ELF-1 (cell line): ENCODE measurements at regions not wholly inside any gene's neighbourhood (a gene's known extent, or its start where the extent isn't known, plus 50 kb on each side); places are given as distances from the start of the nearest gene placed in this dataset.

Experiments
- DNase-seq: peaks from one replicate; pipeline ENCODE4 v3.0.0-alpha.2; 2016; ENCODE audit warnings: low read depth, low spot score

DNA sequence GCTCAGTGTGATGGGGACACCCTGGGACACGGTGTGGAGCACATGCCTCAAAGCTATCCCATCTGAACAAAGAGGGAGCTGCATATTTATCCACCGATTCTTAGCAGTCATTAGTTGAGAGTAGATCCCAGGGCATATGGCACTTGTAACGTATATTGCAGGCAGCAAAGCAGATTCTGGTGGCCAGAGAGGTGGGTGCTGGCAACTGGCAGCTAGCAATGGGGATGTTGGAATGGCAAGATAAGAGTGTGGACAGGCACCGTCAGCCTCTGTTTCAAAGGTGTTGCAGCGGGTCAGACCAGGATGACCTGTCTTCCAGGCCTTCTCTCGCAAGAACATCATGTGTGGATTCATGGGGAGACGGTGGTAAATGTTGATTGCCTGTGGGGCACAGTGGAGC lies 54.0 kb upstream of the ADRA1D start:
- no peak for DNase-seq

DNA sequence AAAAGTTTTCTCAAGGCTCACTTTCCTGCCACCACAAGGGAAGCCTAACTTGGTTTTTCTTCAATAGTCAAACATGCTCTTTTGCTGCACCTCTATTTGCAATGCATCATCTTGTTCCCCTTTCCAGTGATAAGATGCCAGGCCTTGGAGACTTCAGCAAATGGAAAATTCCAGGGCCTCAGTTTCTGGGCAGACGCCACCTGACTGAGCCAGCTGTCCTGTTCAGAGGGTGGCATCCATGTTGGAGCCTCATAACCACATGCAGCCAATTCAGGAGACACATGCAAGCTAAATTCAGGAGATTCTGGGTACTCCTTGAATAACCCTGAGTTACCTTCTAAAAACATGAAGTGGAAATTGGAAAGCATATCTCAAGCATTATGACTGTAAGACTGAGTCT lies 51.8 kb upstream of the ADRA1D start:
- no peak for DNase-seq

- no peak for DNase-seq
These were observed 51.3 kb upstream of the ADRA1D start for GRCh38 chr20:4300401-4300800.

DNA sequence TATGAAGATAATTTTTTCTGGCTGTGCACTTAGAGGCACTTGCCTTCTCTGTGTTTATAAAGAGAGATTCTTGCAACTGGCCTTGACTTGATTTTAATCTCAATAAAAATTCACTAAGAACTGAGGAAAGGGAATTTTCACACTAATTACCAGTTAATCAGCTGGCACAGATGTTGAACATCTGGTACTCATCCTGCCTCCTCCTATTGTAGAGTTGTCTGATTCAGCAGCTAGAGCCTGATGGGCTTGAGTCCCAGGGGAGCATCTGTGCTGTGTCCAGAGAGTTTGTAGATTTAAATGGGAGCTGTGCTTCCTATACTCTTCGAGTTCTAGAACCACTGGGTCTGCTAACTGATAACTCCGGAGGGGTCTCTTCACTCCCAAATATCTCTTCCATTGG lies 50.7 kb upstream of the ADRA1D start:
- DNase-seq: no peak

DNA sequence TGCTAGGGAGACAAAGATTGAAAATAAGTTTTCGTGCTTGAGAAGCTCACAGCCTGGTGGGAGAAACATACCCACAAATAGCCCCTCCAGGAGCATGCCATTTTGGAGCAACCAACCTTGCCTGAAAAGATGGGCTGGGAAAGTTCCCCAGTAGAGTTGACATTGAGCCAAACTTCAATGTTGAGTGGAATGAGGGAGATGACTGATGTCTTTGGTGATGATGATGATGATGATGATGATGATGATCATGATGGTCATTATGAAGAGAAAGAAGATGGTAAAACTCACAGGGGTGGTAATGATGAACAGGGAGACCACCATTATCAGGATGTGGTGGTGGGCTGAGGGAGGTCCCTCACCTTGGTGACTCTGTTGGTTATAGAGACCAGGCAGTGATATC lies 50.1 kb upstream of the ADRA1D start:
- DNase-seq: no peak
